Endodermal cell (in vitro differentiated cells): ENCODE measurements at regions not wholly inside any gene's neighbourhood (a gene's known extent, or its start where the extent isn't known, plus 50 kb on each side); places are given as distances from the start of the nearest gene placed in this dataset.

Source experiments
- DNase-seq: peaks from one replicate; pipeline ENCODE4 v3.0.0-alpha.2; 2017
- H3K27ac ChIP-seq: 2 replicates; pipeline ENCODE4 v1.5.1; 2013; ENCODE audit warnings: mild to moderate bottlenecking, low read depth, low read length, moderate library complexity
- H3K27me3 ChIP-seq: 2 replicates; pipeline ENCODE4 v1.6.1; 2013; ENCODE audit warnings: mild to moderate bottlenecking, low read length, moderate library complexity; ENCODE audit not compliant: insufficient read depth, control insufficient read depth, poor library complexity, severe bottlenecking
- H3K36me3 ChIP-seq: 2 replicates; pipeline ENCODE4 v1.7.0; 2013; ENCODE audit warnings: mild to moderate bottlenecking, low read length, moderate library complexity; ENCODE audit not compliant: control insufficient read depth, insufficient read depth
- H3K4me1 ChIP-seq: one replicate; pipeline ENCODE4 v1.7.0; 2013; ENCODE audit warnings: low read length; ENCODE audit not compliant: control insufficient read depth, insufficient read depth
- H3K4me3 ChIP-seq: 2 replicates; pipeline ENCODE4 v1.5.1; 2013; ENCODE audit warnings: mild to moderate bottlenecking, low read length, moderate library complexity
- H3K9ac ChIP-seq: 2 replicates; pipeline ENCODE4 v1.6.1; 2013; ENCODE audit warnings: mild to moderate bottlenecking, low read length, moderate library complexity; ENCODE audit not compliant: poor library complexity, severe bottlenecking; ENCODE audit errors: extremely low read depth
- H3K9me3 ChIP-seq: 2 replicates; pipeline ENCODE4 v1.6.1; 2013; ENCODE audit warnings: mild to moderate bottlenecking, low read length, moderate library complexity; ENCODE audit not compliant: control insufficient read depth
- H3K27ac Mint-ChIP-seq: 2 replicates; pipeline ENCODE4 v1.8.0; 2020; ENCODE audit warnings: mixed read lengths
- H3K27me3 Mint-ChIP-seq: 2 replicates; pipeline ENCODE4 v1.8.0; 2021; ENCODE audit warnings: mild to moderate bottlenecking, mixed read lengths; ENCODE audit not compliant: insufficient read depth
- H3K36me3 Mint-ChIP-seq: 2 replicates; pipeline ENCODE4 v1.8.0; 2020; ENCODE audit warnings: low read depth, mixed read lengths
- H3K4me1 Mint-ChIP-seq: 2 replicates; pipeline ENCODE4 v1.8.0; 2020; ENCODE audit warnings: mixed read lengths
- H3K4me3 Mint-ChIP-seq: 2 replicates; pipeline ENCODE4 v1.8.0; 2020; ENCODE audit warnings: mild to moderate bottlenecking, moderate library complexity, mixed read lengths
- H3K9me3 Mint-ChIP-seq: 2 replicates; pipeline ENCODE4 v1.8.0; 2020; ENCODE audit warnings: mild to moderate bottlenecking, mixed read lengths
- CTCF ChIP-seq: fragments of 200-600 bp; sonication (generic); conservative IDR thresholded peaks from 2 replicates; pipeline ENCODE4 v1.5.0; 2021; ENCODE audit warnings: antibody characterized with exemption, mild to moderate bottlenecking
- WGBS, 2 experiments: methylation state at CpG; one replicate each; pipeline versions ENCODE4 v1.1.5 to v1.1.7; 2013; ENCODE audit warnings: missing lambda C conversion rate in 2 of 2, mixed read lengths in 1 of 2; ENCODE audit not compliant: insufficient coverage in 1 of 2, insufficient read length in 1 of 2; 5-methylcytosine and 5-hydroxymethylcytosine counted together

DNA sequence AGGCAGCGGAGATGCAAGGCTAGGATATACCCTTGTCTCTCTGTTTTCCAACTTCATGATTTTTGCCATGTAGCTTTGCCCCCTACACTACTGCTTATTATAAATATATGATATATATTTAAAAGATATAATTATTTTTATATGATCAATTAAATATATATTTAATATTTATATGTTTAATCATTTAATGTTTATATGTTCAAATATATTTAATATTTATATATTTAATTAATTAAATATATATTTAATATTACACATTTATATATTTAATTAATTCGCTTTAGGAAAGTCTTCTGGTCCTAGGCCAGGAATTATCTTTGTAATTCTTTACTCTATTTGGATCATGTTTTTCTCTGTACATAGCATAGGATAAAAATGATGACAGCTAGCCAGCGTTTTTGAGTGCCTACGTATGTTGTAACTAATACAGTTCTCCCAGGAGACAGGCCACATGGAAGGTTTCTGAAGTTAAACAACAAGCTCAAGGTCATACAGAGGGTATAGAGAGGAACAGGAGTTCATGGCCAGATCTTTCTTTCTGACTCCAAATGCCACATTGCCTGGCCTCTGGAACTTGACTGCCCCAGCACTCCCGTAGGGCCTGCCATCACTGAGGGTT is 192.5 kb downstream of the KCNA5 start:
- TF ChIP-seq CTCF: no peak
- Mint-ChIP-seq H3K9me3 (no peaks in the 10 kb centered on the region), H3K4me1 (peaks cover 28% of the 10 kb centered on the region), H3K27me3 (peaks cover 10% of the 10 kb centered on the region), H3K36me3 (no peaks in the 10 kb centered on the region), H3K4me3 (no peak overlapping the region), H3K27ac (no peak overlapping the region)
- H3K9me3 ChIP-seq: no peaks in the 10 kb centered on the region
- H3K36me3 ChIP-seq: no peaks in the 10 kb centered on the region
- H3K27ac ChIP-seq: no peak overlapping the region
- H3K9ac ChIP-seq: no peak overlapping the region
- no peak overlapping the region for H3K4me3 ChIP-seq
- WGBS, 2 experiments: 93 to 100% methylated on average over 3 to 5 of the region's 5 CpGs
- peaks cover 3% of the 10 kb centered on the region for H3K4me1 ChIP-seq
- DNase-seq: no peak
- H3K27me3 ChIP-seq: no peaks in the 10 kb centered on the region

DNA sequence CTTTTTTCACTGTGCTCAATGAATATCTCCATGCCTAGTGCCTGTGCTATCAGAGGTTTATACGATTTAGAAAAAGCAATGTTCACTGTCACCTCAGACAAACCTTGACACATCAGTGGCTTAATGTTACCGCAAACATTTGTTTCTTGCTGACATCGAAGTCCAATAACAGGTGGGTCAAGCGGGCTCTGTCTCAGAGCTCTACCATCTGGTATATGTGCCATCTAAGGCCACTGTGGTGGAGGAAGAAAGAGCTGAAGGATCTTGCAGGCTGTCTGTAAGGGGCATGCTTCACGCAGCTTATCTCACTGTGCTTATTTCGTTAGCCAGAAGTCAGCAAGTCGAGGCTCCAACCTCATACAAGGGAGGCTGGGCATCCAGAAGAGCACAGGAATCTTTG is 189.5 kb upstream of the NTF3 start:
- Mint-ChIP-seq H3K4me3 (no peak overlapping the region), H3K27ac (no peak overlapping the region), H3K9me3 (no peaks in the 10 kb centered on the region), H3K4me1 (peaks cover 58% of the 10 kb centered on the region), H3K27me3 (peaks cover 4% of the 10 kb centered on the region), H3K36me3 (no peaks in the 10 kb centered on the region)
- H3K36me3 ChIP-seq: no peaks in the 10 kb centered on the region
- no peak overlapping the region for H3K4me3 ChIP-seq
- no peaks in the 10 kb centered on the region for H3K27me3 ChIP-seq
- H3K4me1 ChIP-seq: peaks cover 28% of the 10 kb centered on the region
- no peak overlapping the region for H3K27ac ChIP-seq
- H3K9me3 ChIP-seq: no peaks in the 10 kb centered on the region
- H3K9ac ChIP-seq: no peak overlapping the region
- DNase-seq: no peak
- TF ChIP-seq CTCF: no peak
- 89 to 94% methylated on average over 7 of the region's 7 CpGs for WGBS, 2 experiments

DNA sequence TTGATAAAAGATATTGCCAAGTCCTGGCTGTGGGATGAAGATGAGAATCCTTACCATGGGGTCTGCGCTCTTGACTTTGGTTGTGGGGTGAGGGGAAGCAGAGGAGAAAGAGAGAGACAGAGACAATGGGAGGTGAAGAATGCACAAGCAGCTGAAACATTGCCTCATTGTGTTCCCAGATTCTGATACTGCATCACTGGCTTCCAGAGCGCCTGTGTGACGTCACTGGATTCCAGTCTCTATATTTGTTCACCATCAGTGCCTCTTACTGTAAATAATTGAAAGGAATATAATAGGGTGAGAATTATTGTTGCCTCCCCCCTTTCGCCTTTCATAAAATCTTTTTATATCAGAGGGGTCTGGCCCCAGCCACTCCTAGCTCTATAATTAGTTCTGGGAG is 188.9 kb upstream of the NTF3 start:
- Mint-ChIP-seq H3K27me3 (peaks cover 4% of the 10 kb centered on the region), H3K27ac (peak overlapping the region; percentile 54), H3K9me3 (no peaks in the 10 kb centered on the region), H3K4me1 (peaks cover 61% of the 10 kb centered on the region), H3K4me3 (no peak overlapping the region), H3K36me3 (no peaks in the 10 kb centered on the region)
- no peaks in the 10 kb centered on the region for H3K9me3 ChIP-seq
- H3K36me3 ChIP-seq: no peaks in the 10 kb centered on the region
- H3K27ac ChIP-seq: no peak overlapping the region
- no peak overlapping the region for H3K4me3 ChIP-seq
- H3K27me3 ChIP-seq: no peaks in the 10 kb centered on the region
- DNase-seq: no peak
- TF ChIP-seq CTCF: no peak
- peaks cover 28% of the 10 kb centered on the region for H3K4me1 ChIP-seq
- WGBS, 2 experiments: 95 to 100% methylated on average over 1 to 4 of the region's 4 CpGs
- no peak overlapping the region for H3K9ac ChIP-seq
